Caco-2 (cell line): ENCODE measurements at regions not wholly inside any gene's neighbourhood (a gene's known extent, or its start where the extent isn't known, plus 50 kb on each side); places are given as distances from the start of the nearest gene placed in this dataset.

ENCODE experiments used
- BruUV-seq: library from RNA; stranded (reverse); fragments of 400-500 nt; replicated peaks from 2 replicates; lab custom pipeline; 2021; lab: Mats Ljungman, UMichigan
- CTCF ChIA-PET: fragments of 300-600 bp; sonication (Branson Sonifier 250); formaldehyde crosslinking; loops from one replicate; lab custom pipeline; 2022; ENCODE audit warnings: antibody characterized with exemption; lab: Charles Lee
- POLR2A ChIA-PET: fragments of 300-600 bp; sonication (Branson Sonifier 250); formaldehyde crosslinking; loops from one replicate; lab custom pipeline; 2022; ENCODE audit warnings: antibody characterized with exemption; lab: Charles Lee
- DNase-seq, 2 experiments: peaks; one replicate each; pipeline versions ENCODE4 v3.0.0 to v3.0.0-alpha.2; 2020 to 2022
- H3K27me3 ChIP-seq: replicated peaks from 2 replicates; pipeline ENCODE4 v1.6.0; 2011; ENCODE audit warnings: low read length; ENCODE audit not compliant: control insufficient read depth, insufficient read depth
- H3K36me3 ChIP-seq: 2 replicates; pipeline ENCODE4 v1.5.1; 2011; ENCODE audit warnings: low read length; ENCODE audit not compliant: control insufficient read depth, insufficient read depth
- H3K4me1 ChIP-seq: fragments of 250-450 bp; sonication (Bioruptor Pico); 2 replicates; pipeline ENCODE4 v1.5.1; 2020; ENCODE audit warnings: mild to moderate bottlenecking
- H3K4me3 ChIP-seq: 2 replicates; pipeline ENCODE4 v1.5.1; 2011; ENCODE audit warnings: low read depth, mild to moderate bottlenecking, control low read depth, low read length
- H3K9me3 ChIP-seq: fragments of 250-450 bp; sonication (Bioruptor Pico); 2 replicates; pipeline ENCODE4 v1.5.1; 2020; ENCODE audit warnings: mild to moderate bottlenecking, moderate library complexity
- H3K27ac Mint-ChIP-seq: one replicate; pipeline ENCODE4 v1.8.0; 2022; ENCODE audit warnings: mixed read lengths; ENCODE audit not compliant: unreplicated experiment
- H3K27me3 Mint-ChIP-seq: one replicate; pipeline ENCODE4 v1.8.0; 2022; ENCODE audit warnings: mixed read lengths; ENCODE audit not compliant: insufficient read depth, unreplicated experiment
- H3K36me3 Mint-ChIP-seq: one replicate; pipeline ENCODE4 v1.8.0; 2022; ENCODE audit warnings: mild to moderate bottlenecking, mixed read lengths; ENCODE audit not compliant: insufficient read depth, unreplicated experiment
- H3K4me1 Mint-ChIP-seq: one replicate; pipeline ENCODE4 v1.8.0; 2022; ENCODE audit warnings: low read depth, mixed read lengths; ENCODE audit not compliant: unreplicated experiment
- H3K4me3 Mint-ChIP-seq: one replicate; pipeline ENCODE4 v1.8.0; 2022; ENCODE audit warnings: mild to moderate bottlenecking, moderate library complexity, mixed read lengths; ENCODE audit not compliant: unreplicated experiment
- H3K9me3 Mint-ChIP-seq: one replicate; pipeline ENCODE4 v1.8.0; 2022; ENCODE audit warnings: mixed read lengths; ENCODE audit not compliant: unreplicated experiment
- intact Hi-C: fragments of 100-400 bp; cut with micrococcal nuclease; formaldehyde crosslinking; loops from one replicate; pipeline ENCODE4 v1.10.0; 2022; ENCODE audit not compliant: unreplicated experiment
- TF ChIP-seq, protein P1 (sequence below), 2 experiments: fragments of 200-600 bp in 1 of 2; IDR thresholded peaks; 1 replicate in 1 of 2; 2 replicates in 1 of 2; pipeline versions ENCODE4 v1.5.1 to v1.8.0; 2011 to 2022; ENCODE audit warnings: antibody characterized with exemption in 1 of 2, control low read depth in 1 of 2, inconsistent platforms in 1 of 2, low read depth in 1 of 2, low read length in 1 of 2, mild to moderate bottlenecking in 1 of 2, moderate library complexity in 1 of 2; ENCODE audit not compliant: insufficient read depth in 1 of 2, severe bottlenecking in 1 of 2, unreplicated experiment in 1 of 2

DNA sequence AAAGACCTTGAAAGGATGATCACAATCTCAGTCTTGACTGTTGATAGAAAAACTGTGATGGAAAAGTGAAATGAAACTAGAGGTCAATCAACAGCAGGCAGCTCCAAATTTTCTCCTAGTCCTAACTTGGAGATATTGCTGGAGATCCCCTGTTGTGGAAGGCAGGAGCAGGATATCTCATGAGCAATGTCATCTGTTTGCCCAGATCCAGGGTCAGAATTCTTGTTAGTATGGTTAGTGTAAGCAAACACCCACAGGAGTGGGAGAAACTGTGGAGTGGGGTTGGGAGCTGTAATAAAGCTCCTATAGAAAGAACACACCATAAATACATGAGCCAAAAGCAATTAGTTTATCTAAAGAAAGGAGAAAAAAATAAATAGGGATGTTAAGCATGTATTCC, 169.0 kb downstream of the AKR1D1 start:
- TF ChIP-seq, protein P1, sequence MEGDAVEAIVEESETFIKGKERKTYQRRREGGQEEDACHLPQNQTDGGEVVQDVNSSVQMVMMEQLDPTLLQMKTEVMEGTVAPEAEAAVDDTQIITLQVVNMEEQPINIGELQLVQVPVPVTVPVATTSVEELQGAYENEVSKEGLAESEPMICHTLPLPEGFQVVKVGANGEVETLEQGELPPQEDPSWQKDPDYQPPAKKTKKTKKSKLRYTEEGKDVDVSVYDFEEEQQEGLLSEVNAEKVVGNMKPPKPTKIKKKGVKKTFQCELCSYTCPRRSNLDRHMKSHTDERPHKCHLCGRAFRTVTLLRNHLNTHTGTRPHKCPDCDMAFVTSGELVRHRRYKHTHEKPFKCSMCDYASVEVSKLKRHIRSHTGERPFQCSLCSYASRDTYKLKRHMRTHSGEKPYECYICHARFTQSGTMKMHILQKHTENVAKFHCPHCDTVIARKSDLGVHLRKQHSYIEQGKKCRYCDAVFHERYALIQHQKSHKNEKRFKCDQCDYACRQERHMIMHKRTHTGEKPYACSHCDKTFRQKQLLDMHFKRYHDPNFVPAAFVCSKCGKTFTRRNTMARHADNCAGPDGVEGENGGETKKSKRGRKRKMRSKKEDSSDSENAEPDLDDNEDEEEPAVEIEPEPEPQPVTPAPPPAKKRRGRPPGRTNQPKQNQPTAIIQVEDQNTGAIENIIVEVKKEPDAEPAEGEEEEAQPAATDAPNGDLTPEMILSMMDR (IDR thresholded peaks at IDR 0.05; ENCODE audit: insufficient read depth in 1 of 2, low read depth in 1 of 2, low read length in 1 of 2, severe bottlenecking in 1 of 2, unreplicated experiment in 1 of 2): no peak
- Mint-ChIP-seq H3K4me1 (peaks cover 7% of the 10 kb centered on the region), H3K9me3 (peaks cover 26% of the 10 kb centered on the region), H3K27me3 (no peaks in the 10 kb centered on the region), H3K27ac (no peak overlapping the region), H3K36me3 (no peaks in the 10 kb centered on the region), H3K4me3 (no peak overlapping the region)
- no TSS peak for BruUV-seq
- intact Hi-C loops: no loop called here
- H3K27me3 ChIP-seq: no peaks in the 10 kb centered on the region
- no peak for DNase-seq
- ChIA-PET CTCF (no interaction called here), POLR2A (no interaction called here)
- peaks cover 28% of the 10 kb centered on the region for H3K9me3 ChIP-seq
- no peaks in the 10 kb centered on the region for H3K4me1 ChIP-seq
- H3K36me3 ChIP-seq: no peaks in the 10 kb centered on the region
- no peak overlapping the region for H3K4me3 ChIP-seq

DNA sequence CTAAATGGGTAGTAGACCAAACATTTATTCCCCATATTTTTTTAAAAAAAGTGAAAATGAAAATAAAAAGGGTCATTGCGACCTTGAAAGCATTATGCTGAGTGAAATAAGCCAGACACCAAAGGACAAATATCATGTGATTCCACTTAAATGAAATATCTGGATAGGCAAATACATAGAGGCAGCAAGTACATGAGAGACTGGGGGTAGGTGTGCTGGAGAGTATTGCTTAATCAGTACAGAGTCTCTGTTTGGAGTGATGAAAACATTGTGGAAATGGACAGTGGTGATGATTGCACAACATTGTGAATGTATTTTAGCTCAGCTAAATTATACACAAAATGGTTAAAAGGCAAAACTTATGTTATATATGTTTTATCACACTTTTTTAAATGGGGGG, 169.4 kb downstream of the AKR1D1 start:
- no TSS peak for BruUV-seq
- DNase-seq: no peak
- TF ChIP-seq, protein P1 (IDR thresholded peaks at IDR 0.05; ENCODE audit: insufficient read depth in 1 of 2, low read depth in 1 of 2, low read length in 1 of 2, severe bottlenecking in 1 of 2, unreplicated experiment in 1 of 2): no peak
- CTCF ChIA-PET: no interaction called here
- Mint-ChIP-seq H3K27me3 (no peaks in the 10 kb centered on the region), H3K36me3 (no peaks in the 10 kb centered on the region), H3K4me1 (peaks cover 7% of the 10 kb centered on the region), H3K4me3 (no peak overlapping the region), H3K27ac (no peak overlapping the region), H3K9me3 (peaks cover 26% of the 10 kb centered on the region)
- H3K27me3 ChIP-seq: no peaks in the 10 kb centered on the region
- intact Hi-C loops: no loop called here
- POLR2A ChIA-PET: no interaction called here
- H3K36me3 ChIP-seq: no peaks in the 10 kb centered on the region
- peaks cover 28% of the 10 kb centered on the region for H3K9me3 ChIP-seq
- no peaks in the 10 kb centered on the region for H3K4me1 ChIP-seq
- H3K4me3 ChIP-seq: no peak overlapping the region

DNA sequence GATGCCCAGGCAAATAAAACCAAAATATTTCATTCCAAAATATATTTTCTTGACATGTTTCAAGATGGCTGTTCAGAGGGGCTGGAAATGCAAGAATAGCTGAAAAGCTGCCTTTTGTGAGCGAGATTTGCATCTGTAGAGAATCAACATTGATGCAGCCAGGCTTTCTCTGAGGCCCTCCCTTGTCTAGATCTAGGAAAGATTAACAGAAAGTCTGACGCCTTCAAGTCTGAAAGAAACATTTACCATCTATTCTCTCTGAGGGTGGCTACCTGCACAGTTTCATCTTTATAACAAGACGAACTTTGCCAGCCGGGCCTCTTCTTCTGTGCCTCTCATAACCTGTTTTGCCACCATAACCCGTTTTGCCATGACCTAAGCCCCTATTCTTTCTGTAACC, 170.2 kb downstream of the AKR1D1 start:
- no peaks in the 10 kb centered on the region for H3K27me3 Mint-ChIP-seq
- peaks cover 7% of the 10 kb centered on the region for H3K4me1 Mint-ChIP-seq
- no peaks in the 10 kb centered on the region for H3K27me3 ChIP-seq
- TF ChIP-seq, protein P1 (IDR thresholded peaks at IDR 0.05; ENCODE audit: insufficient read depth in 1 of 2, low read depth in 1 of 2, low read length in 1 of 2, severe bottlenecking in 1 of 2, unreplicated experiment in 1 of 2): no peak
- POLR2A ChIA-PET: no interaction called here
- H3K36me3 ChIP-seq: no peaks in the 10 kb centered on the region
- intact Hi-C loops: no loop called here
- no peak overlapping the region for H3K27ac Mint-ChIP-seq
- peaks cover 26% of the 10 kb centered on the region for H3K9me3 Mint-ChIP-seq
- no peaks in the 10 kb centered on the region for H3K4me1 ChIP-seq
- H3K4me3 Mint-ChIP-seq: no peak overlapping the region
- DNase-seq: no peak
- CTCF ChIA-PET: no interaction called here
- H3K36me3 Mint-ChIP-seq: no peaks in the 10 kb centered on the region
- no peak overlapping the region for H3K4me3 ChIP-seq
- H3K9me3 ChIP-seq: peaks cover 30% of the 10 kb centered on the region
- no TSS peak for BruUV-seq
